Stimulated activated naive CD8-positive, alpha-beta T cell treated with anti-CD3 and anti-CD28 coated beads, Interleukin-15, Interleukin-2, amounts not matched to agents 100 ng/mL and 50 ng/mL, for 24 hours (primary cell): ENCODE measurements at regions not wholly inside any gene's neighbourhood (a gene's known extent, or its start where the extent isn't known, plus 50 kb on each side); places are given as distances from the start of the nearest gene placed in this dataset.

ENCODE experiments used
- H3K27ac Mint-ChIP-seq: one replicate; pipeline ENCODE4 v1.8.0; 2021; ENCODE audit warnings: mild to moderate bottlenecking, mixed read lengths
- H3K27me3 Mint-ChIP-seq: one replicate; pipeline ENCODE4 v1.8.0; 2021; ENCODE audit warnings: mixed read lengths
- H3K36me3 Mint-ChIP-seq: one replicate; pipeline ENCODE4 v1.8.0; 2021; ENCODE audit warnings: low read depth, mixed read lengths
- H3K4me1 Mint-ChIP-seq: one replicate; pipeline ENCODE4 v1.8.0; 2021; ENCODE audit warnings: low read depth, mixed read lengths
- H3K4me3 Mint-ChIP-seq: one replicate; pipeline ENCODE4 v1.8.0; 2021; ENCODE audit warnings: mild to moderate bottlenecking, mixed read lengths
- H3K9me3 Mint-ChIP-seq: one replicate; pipeline ENCODE4 v1.8.0; 2021; ENCODE audit warnings: mixed read lengths

- Mint-ChIP-seq H3K4me1 (no peaks in the 10 kb centered on the region), H3K27ac (no peak overlapping the region), H3K36me3 (no peaks in the 10 kb centered on the region), H3K4me3 (no peak overlapping the region), H3K9me3 (no peaks in the 10 kb centered on the region), H3K27me3 (no peaks in the 10 kb centered on the region)
These were observed 239.4 kb downstream of the IRF8 start for GRCh38 chr16:86138121-86139085.

- H3K4me1 Mint-ChIP-seq = no peaks in the 10 kb centered on the region
- H3K27ac Mint-ChIP-seq = no peak overlapping the region
- no peak overlapping the region for H3K4me3 Mint-ChIP-seq
- H3K9me3 Mint-ChIP-seq = no peaks in the 10 kb centered on the region
- no peaks in the 10 kb centered on the region for H3K27me3 Mint-ChIP-seq
- no peaks in the 10 kb centered on the region for H3K36me3 Mint-ChIP-seq
These were observed 243.9 kb downstream of the IRF8 start for GRCh38 chr16:86142801-86143236.

DNA sequence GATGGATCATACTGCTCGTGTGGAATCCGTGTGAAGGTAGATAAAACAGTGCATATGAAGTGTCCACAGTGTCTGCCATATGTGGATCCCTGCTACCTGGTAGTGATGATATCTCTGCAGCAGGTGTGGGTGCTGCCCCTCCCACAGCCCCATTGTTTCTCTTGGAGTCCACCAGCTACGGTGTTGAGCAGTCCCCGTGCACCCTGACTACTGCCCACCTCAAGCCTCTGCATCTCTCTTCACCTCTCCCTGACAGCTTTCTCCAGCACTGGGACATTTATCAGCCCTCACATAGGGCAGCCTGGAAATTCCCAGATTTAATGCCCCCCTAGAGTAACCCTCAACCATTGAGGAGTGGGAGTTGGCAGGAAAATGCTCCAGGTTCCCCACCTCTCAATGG is 244.7 kb downstream of the IRF8 start:
- Mint-ChIP-seq H3K4me3 (no peak overlapping the region), H3K4me1 (no peaks in the 10 kb centered on the region), H3K27me3 (no peaks in the 10 kb centered on the region), H3K27ac (no peak overlapping the region), H3K36me3 (no peaks in the 10 kb centered on the region), H3K9me3 (no peaks in the 10 kb centered on the region)

DNA sequence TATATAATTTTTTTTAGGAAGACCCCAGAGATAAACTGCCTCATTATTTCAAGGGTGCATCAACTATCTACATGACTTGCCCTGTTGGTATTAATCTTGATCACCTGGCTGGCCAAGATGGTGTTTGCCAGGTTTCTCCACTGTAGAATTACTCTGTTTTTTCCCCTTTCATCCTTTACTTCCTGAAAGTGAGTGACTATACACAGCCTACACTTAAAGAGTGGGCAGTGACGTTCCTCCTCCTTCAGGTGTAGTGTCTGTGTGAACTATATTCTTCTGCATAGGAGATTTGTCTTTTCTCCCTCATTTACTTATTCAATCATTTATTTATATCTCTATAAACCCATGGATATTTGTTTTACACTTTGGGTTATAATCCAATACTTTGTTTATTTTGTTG is 246.7 kb downstream of the IRF8 start:
- Mint-ChIP-seq H3K9me3 (no peaks in the 10 kb centered on the region), H3K36me3 (no peaks in the 10 kb centered on the region), H3K4me3 (no peak overlapping the region), H3K27me3 (peaks cover 5% of the 10 kb centered on the region), H3K4me1 (no peaks in the 10 kb centered on the region), H3K27ac (no peak overlapping the region)

GRCh38 chr16:86150641-86151238 is 251.8 kb downstream of the IRF8 start:
- Mint-ChIP-seq H3K9me3 (no peaks in the 10 kb centered on the region), H3K4me3 (no peak overlapping the region), H3K27me3 (peaks cover 20% of the 10 kb centered on the region), H3K36me3 (no peaks in the 10 kb centered on the region), H3K4me1 (no peaks in the 10 kb centered on the region), H3K27ac (no peak overlapping the region)

DNA sequence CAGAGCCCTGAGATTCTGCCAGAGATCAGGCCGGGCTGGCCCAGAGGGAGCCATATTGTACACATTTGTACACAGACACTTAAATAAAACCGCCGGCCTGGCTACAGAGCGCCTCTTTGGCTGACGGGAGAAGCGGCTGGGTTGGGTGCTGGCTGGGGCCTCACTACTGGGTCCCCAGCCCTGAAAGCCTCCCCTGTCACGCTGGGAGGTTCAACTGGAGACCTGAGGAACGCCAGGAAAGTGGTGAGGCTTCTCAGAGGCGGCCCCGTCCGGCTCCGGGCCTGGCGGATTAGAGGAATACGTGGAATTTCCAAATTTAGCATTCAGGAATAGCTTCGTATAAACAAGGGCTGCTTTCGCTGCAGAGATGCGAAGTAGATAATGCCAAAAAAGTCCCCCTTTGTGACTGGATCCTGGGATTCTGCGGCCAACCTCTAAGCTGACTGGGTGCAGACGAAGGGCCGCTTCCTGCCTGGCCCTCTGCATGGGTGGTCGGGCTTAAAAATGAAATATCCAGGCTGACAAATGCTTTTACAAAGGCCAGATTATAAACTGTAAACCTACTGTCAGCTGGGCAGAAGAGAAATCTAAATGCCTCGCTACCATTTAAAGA is 252.4 kb downstream of the IRF8 start:
- Mint-ChIP-seq H3K27me3 (peaks cover 23% of the 10 kb centered on the region), H3K27ac (no peak overlapping the region), H3K4me1 (no peaks in the 10 kb centered on the region), H3K9me3 (no peaks in the 10 kb centered on the region), H3K4me3 (no peak overlapping the region), H3K36me3 (no peaks in the 10 kb centered on the region)

DNA sequence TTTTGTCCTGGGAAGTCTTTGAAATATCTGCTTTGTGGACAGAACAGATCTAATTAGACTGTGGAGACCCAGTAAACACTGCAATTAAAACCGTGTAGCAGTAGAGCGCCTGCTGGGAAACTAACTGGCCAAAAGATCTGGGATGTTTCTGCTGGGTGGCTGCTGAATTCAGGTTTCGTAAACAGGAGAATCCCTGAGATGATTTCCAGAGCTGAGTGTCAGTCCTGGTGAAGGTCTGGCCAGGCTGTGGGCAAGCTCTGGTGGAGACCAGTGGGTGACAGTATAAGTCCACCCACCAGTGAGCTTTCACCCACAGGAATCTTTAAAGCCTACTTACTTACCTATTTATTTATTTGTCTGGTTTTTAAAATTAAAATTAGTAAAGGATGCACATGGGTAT is 257.2 kb downstream of the IRF8 start:
- H3K9me3 Mint-ChIP-seq = peaks cover 10% of the 10 kb centered on the region
- H3K36me3 Mint-ChIP-seq = peaks cover 9% of the 10 kb centered on the region
- no peak overlapping the region for H3K4me3 Mint-ChIP-seq
- H3K27ac Mint-ChIP-seq = no peak overlapping the region
- H3K4me1 Mint-ChIP-seq = peaks cover 11% of the 10 kb centered on the region
- H3K27me3 Mint-ChIP-seq = peaks cover 42% of the 10 kb centered on the region

GRCh38 chr16:86157616-86158247 is 258.8 kb downstream of the IRF8 start:
- Mint-ChIP-seq H3K9me3 (peaks cover 10% of the 10 kb centered on the region), H3K4me1 (peaks cover 11% of the 10 kb centered on the region), H3K4me3 (no peak overlapping the region), H3K27ac (no peak overlapping the region), H3K27me3 (peaks cover 39% of the 10 kb centered on the region), H3K36me3 (peaks cover 9% of the 10 kb centered on the region)

- peaks cover 11% of the 10 kb centered on the region for H3K4me1 Mint-ChIP-seq
- H3K4me3 Mint-ChIP-seq = no peak overlapping the region
- H3K27ac Mint-ChIP-seq = peak overlapping the region; percentile 22
- H3K36me3 Mint-ChIP-seq = peaks cover 9% of the 10 kb centered on the region
- H3K27me3 Mint-ChIP-seq = peaks cover 39% of the 10 kb centered on the region
- peaks cover 10% of the 10 kb centered on the region for H3K9me3 Mint-ChIP-seq
These were observed 259.9 kb downstream of the IRF8 start for GRCh38 chr16:86158688-86159360.

DNA sequence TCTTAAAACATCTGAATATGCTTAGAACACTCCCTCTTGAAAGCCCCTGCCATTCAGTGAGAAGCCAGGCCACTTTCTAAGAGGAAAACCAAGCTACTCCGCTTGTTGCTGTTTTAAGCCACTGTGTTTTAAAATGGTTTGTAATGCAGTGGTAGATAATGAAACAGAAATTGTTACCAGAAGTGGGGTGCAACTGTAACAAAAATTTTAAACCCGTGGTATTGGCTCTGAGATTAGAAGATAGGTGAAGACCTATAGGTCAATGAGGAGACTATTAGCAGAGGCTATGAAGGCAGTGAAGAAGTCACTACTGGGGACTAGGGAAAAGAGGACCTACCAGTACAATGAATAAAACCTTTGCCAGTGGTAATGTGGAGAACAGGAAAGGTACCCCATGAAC is 266.5 kb downstream of the IRF8 start:
- H3K27ac Mint-ChIP-seq = no peak overlapping the region
- no peak overlapping the region for H3K4me3 Mint-ChIP-seq
- no peaks in the 10 kb centered on the region for H3K36me3 Mint-ChIP-seq
- peaks cover 22% of the 10 kb centered on the region for H3K9me3 Mint-ChIP-seq
- H3K27me3 Mint-ChIP-seq = peaks cover 22% of the 10 kb centered on the region
- no peaks in the 10 kb centered on the region for H3K4me1 Mint-ChIP-seq

- Mint-ChIP-seq H3K36me3 (no peaks in the 10 kb centered on the region), H3K4me3 (no peak overlapping the region), H3K27me3 (peaks cover 28% of the 10 kb centered on the region), H3K9me3 (peaks cover 22% of the 10 kb centered on the region), H3K4me1 (no peaks in the 10 kb centered on the region), H3K27ac (no peak overlapping the region)
These were observed 267.5 kb downstream of the IRF8 start for GRCh38 chr16:86166414-86166813.

- no peak overlapping the region for H3K4me3 Mint-ChIP-seq
- peaks cover 29% of the 10 kb centered on the region for H3K27me3 Mint-ChIP-seq
- H3K27ac Mint-ChIP-seq = no peak overlapping the region
- peaks cover 22% of the 10 kb centered on the region for H3K9me3 Mint-ChIP-seq
- H3K4me1 Mint-ChIP-seq = no peaks in the 10 kb centered on the region
- no peaks in the 10 kb centered on the region for H3K36me3 Mint-ChIP-seq
These were observed 268.1 kb downstream of the IRF8 start for GRCh38 chr16:86167061-86167460.

DNA sequence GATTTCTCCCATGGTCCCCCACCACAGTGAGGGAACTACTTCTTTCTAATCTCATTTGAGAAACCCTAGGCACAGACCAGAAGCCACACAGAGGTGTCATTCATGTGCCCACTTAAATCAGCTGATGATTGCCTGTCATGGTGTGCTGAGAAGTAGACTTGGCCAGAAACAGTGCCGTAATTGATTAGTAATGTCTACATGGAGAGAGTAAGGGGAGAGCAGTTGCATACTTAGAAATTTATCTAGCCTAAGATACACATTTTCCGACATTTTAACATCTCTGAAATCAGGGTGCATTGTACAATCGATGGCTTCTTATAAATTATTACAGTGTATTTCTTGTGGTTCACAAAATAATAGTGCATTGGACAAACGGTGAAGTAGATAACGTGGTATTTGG is 271.8 kb downstream of the IRF8 start:
- peaks cover 33% of the 10 kb centered on the region for H3K27me3 Mint-ChIP-seq

DNA sequence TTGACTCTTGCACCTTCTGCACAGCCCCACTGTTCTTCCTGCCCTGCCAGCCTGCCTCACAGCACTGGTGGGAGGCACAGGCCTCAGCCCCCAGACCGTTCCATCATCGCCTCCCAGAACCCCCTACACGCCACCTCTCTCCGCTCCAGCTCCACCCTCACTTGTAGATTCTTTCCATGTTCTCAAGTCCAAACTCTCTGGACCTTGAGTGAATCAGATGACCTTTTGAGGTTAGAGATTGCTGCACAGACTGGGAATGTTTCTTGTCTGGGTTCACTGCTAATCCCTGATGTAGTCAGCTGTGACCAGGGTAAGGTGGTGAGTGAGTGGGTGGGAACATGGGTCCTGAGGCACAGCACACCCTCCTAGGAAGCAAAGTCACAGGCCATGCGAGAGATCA is 272.4 kb downstream of the IRF8 start:
- peaks cover 7% of the 10 kb centered on the region for H3K9me3 Mint-ChIP-seq
- H3K4me1 Mint-ChIP-seq = no peaks in the 10 kb centered on the region
- no peak overlapping the region for H3K4me3 Mint-ChIP-seq
- H3K36me3 Mint-ChIP-seq = no peaks in the 10 kb centered on the region
- H3K27ac Mint-ChIP-seq = no peak overlapping the region
- H3K27me3 Mint-ChIP-seq = peaks cover 33% of the 10 kb centered on the region

More for the DNA sequence above, 271.8 kb downstream of the IRF8 start:
- Mint-ChIP-seq H3K4me3 (no peak overlapping the region), H3K27ac (no peak overlapping the region), H3K4me1 (no peaks in the 10 kb centered on the region), H3K36me3 (no peaks in the 10 kb centered on the region), H3K9me3 (peaks cover 13% of the 10 kb centered on the region)
